Large intestine (tissue), 3 donors: ENCODE measurements at regions not wholly inside any gene's neighbourhood (a gene's known extent, or its start where the extent isn't known, plus 50 kb on each side); places are given as distances from the start of the nearest gene placed in this dataset.

Experiments
- DNase-seq, 2 donors: peaks; one replicate each; pipeline versions ENCODE4 v3.0.0 to v3.0.0-alpha.2; 2013
- H3K27ac ChIP-seq: one replicate; pipeline ENCODE4 v1.5.1; 2013; ENCODE audit warnings: low read length
- H3K27me3 ChIP-seq: 2 replicates; pipeline ENCODE4 v1.6.1; 2013; ENCODE audit warnings: low read length; ENCODE audit not compliant: control insufficient read depth, insufficient read depth
- H3K36me3 ChIP-seq: 2 replicates; pipeline ENCODE4 v1.6.1; 2013; ENCODE audit warnings: low read length; ENCODE audit not compliant: control insufficient read depth, insufficient read depth
- H3K4me1 ChIP-seq: one replicate; pipeline ENCODE4 v1.6.1; 2013; ENCODE audit warnings: low read length; ENCODE audit not compliant: control insufficient read depth, insufficient read depth
- H3K4me3 ChIP-seq: one replicate; pipeline ENCODE4 v1.5.1; 2013; ENCODE audit warnings: low read length
- H3K9me3 ChIP-seq: one replicate; pipeline ENCODE4 v1.6.1; 2013; ENCODE audit warnings: mild to moderate bottlenecking, low read depth, low read length, moderate library complexity; ENCODE audit not compliant: control insufficient read depth
- WGBS: methylation state at CpG from one replicate; pipeline ENCODE4 v1.1.5; 2013; ENCODE audit warnings: low lambda C conversion rate; ENCODE audit not compliant: insufficient coverage; 5-methylcytosine and 5-hydroxymethylcytosine counted together

DNA sequence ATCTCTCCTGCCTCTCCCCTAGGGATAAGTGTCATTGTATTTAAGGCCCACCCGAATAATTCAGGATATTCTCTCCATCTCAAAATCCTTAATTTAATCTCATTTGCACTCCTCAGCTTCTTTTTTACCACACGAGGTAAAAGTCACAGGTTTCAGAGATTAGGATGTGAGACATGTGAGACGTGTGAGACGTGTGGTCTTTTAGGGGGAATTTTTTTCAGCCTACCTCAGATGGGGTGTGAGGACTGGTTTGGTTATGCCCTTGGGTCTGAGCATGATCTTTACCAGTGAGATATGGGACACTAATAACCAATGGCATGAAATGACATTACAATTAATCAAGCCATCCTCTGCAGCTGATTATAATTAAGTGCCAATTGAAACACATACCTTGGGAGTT, 324.2 kb downstream of the BMP2 start:
- Histone ChIP-seq H3K27ac (no peak overlapping the region), H3K4me1 (peaks cover 10% of the 10 kb centered on the region), H3K36me3 (no peaks in the 10 kb centered on the region), H3K4me3 (no peak overlapping the region), H3K9me3 (no peaks in the 10 kb centered on the region), H3K27me3 (no peaks in the 10 kb centered on the region)
- 100% methylated on average over 4 of the region's 4 CpGs for WGBS
- DNase-seq: no peak

DNA sequence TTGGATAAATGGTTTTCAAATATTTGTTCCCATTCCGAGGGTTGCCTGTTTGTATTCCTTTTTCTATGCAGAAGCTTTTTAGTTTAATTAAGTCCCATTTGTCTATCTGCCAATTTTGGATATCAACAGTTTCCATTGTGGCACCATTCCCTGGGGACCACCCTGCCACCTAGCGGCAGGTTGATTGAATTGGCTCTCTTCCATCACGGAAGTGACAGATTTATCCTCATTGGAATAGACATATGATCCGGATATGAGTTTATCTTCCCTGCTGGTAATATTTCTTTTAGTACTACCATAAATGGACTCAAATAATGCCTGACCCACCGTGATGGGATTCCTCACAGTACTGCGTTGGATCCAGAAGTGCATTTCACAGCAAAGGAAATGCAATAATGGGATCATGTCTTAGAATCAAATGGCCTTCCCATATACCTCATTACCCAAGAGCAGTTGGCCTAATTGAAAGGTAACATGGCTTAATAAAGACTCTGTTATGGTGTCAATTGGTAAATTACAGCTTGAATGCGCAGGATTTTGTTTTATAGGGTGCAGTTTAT, 327.0 kb downstream of the BMP2 start:
- WGBS: 49% methylated on average over 2 of the region's 7 CpGs
- H3K4me3 ChIP-seq: no peak overlapping the region
- DNase-seq: peak; percentile 19 to 37
- peaks cover 10% of the 10 kb centered on the region for H3K4me1 ChIP-seq
- H3K36me3 ChIP-seq: no peaks in the 10 kb centered on the region
- H3K27me3 ChIP-seq: no peaks in the 10 kb centered on the region
- no peak overlapping the region for H3K27ac ChIP-seq
- peaks cover 3% of the 10 kb centered on the region for H3K9me3 ChIP-seq

DNA sequence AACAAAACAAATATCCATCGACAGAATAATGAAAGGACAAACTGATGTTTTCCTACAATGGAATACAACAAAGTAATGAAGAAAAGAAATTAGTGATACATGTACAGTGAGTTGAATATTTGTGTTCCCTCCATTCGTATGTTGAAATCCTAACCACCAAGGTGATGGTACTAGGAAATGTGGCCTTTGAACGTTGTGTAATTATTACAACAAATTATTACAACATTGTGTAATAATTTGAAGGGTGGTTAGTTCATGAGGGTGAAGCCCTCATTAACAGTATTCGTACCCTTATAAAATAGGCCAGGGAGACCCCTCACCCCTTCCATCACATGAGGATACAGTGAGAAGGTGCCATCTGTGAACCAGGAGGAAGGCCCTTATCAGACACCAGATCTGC, 339.4 kb downstream of the BMP2 start:
- Histone ChIP-seq H3K27ac (no peak overlapping the region), H3K27me3 (no peaks in the 10 kb centered on the region), H3K36me3 (no peaks in the 10 kb centered on the region), H3K9me3 (no peaks in the 10 kb centered on the region), H3K4me3 (no peak overlapping the region), H3K4me1 (no peaks in the 10 kb centered on the region)
- 100% methylated on average over 1 of the region's 4 CpGs for WGBS
- peak in 1 of 2 donors; percentile 14 for DNase-seq

GRCh38 chr20:7108929-7109328, 341.4 kb downstream of the BMP2 start:
- H3K4me1 ChIP-seq: no peaks in the 10 kb centered on the region
- H3K4me3 ChIP-seq: no peak overlapping the region
- H3K9me3 ChIP-seq: no peaks in the 10 kb centered on the region
- no peak for DNase-seq
- H3K27ac ChIP-seq: no peak overlapping the region
- no peaks in the 10 kb centered on the region for H3K27me3 ChIP-seq
- no peaks in the 10 kb centered on the region for H3K36me3 ChIP-seq
- WGBS: no CpG with 5 or more reads among the region's 2 CpGs

GRCh38 chr20:7113577-7114466, 346.3 kb downstream of the BMP2 start:
- DNase-seq: peak; percentile 12 to 24
- Histone ChIP-seq H3K27ac (no peak overlapping the region), H3K9me3 (no peaks in the 10 kb centered on the region), H3K4me1 (no peaks in the 10 kb centered on the region), H3K4me3 (no peak overlapping the region), H3K27me3 (no peaks in the 10 kb centered on the region), H3K36me3 (no peaks in the 10 kb centered on the region)
- WGBS: 40% methylated on average over 2 of the region's 14 CpGs

- WGBS: no CpG with 5 or more reads among the region's 2 CpGs
- H3K27me3 ChIP-seq: no peaks in the 10 kb centered on the region
- DNase-seq: no peak
- H3K4me1 ChIP-seq: no peaks in the 10 kb centered on the region
- no peaks in the 10 kb centered on the region for H3K9me3 ChIP-seq
- H3K36me3 ChIP-seq: no peaks in the 10 kb centered on the region
- no peak overlapping the region for H3K27ac ChIP-seq
- H3K4me3 ChIP-seq: no peak overlapping the region
Measured at GRCh38 chr20:7123457-7123856, 356.0 kb downstream of the BMP2 start.

- Histone ChIP-seq H3K27ac (no peak overlapping the region), H3K4me1 (no peaks in the 10 kb centered on the region), H3K4me3 (no peak overlapping the region), H3K27me3 (no peaks in the 10 kb centered on the region), H3K36me3 (no peaks in the 10 kb centered on the region), H3K9me3 (no peaks in the 10 kb centered on the region)
- no peak for DNase-seq
- WGBS: 20% methylated on average over 1 of the region's 3 CpGs
Measured at GRCh38 chr20:7124120-7124519, 356.6 kb downstream of the BMP2 start.

GRCh38 chr20:7136886-7137285, 369.4 kb downstream of the BMP2 start:
- Histone ChIP-seq H3K9me3 (no peaks in the 10 kb centered on the region), H3K36me3 (no peaks in the 10 kb centered on the region), H3K27ac (no peak overlapping the region), H3K4me1 (no peaks in the 10 kb centered on the region), H3K4me3 (no peak overlapping the region), H3K27me3 (no peaks in the 10 kb centered on the region)
- no peak for DNase-seq
- no CpG with 5 or more reads among the region's 1 CpG for WGBS

DNA sequence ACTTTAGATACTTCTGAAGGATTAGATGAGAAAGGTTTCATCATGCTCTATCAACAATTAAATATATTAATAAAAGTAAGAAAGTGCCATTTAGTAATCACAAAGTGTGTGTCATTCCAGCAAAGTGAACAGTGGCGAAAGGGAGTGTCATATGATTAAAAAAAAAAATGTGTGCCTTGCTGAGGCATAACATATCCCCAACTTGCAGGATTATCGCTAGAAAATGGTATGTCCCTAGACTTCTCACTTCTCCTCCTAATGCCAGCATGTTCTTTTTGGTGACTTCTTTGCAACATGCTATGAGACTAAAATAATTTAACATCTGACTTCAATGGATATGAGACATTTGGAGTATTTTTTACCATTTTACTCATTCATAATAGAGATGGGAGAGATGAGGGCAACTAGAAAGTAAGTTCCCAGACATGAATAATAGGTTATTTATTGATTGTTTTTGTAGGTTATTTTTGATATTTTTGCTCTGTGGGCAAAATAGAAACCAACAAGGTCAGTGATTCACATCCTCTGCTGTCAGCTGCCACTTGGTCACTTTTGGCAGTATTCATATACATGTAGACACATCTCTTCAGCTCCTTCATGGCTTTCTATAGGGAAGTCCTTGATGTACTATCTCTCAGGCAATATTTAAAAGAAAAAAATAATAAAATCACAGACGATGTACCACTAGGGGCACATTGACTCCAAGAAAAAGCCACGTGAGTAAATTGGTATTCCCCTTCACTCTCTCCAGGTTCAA, 370.1 kb downstream of the BMP2 start:
- H3K4me1 ChIP-seq: no peaks in the 10 kb centered on the region
- no peaks in the 10 kb centered on the region for H3K36me3 ChIP-seq
- no peak overlapping the region for H3K27ac ChIP-seq
- no peaks in the 10 kb centered on the region for H3K9me3 ChIP-seq
- DNase-seq: no peak
- no peaks in the 10 kb centered on the region for H3K27me3 ChIP-seq
- 8% methylated on average over 2 of the region's 4 CpGs for WGBS
- H3K4me3 ChIP-seq: no peak overlapping the region

DNA sequence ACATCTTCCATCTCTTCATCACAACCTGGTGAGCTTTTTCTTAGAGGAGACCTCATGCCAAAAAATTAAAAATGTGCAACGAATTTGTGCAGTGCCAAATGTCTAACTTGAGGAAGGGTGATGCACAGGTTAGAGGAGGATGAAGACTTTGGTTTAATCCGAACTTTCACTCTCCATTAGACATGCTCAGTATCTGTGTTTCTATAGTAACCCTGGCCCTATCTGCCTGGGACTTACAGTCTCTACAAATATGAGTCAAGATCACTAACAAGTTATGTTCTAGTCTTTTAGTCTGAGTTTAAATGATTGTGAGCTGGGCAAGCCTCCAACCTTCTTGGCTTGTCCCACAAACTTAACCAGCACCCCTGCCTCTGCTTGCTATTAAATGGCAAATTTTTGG, 377.0 kb downstream of the BMP2 start:
- H3K9me3 ChIP-seq: no peaks in the 10 kb centered on the region
- DNase-seq: no peak
- H3K4me1 ChIP-seq: no peaks in the 10 kb centered on the region
- WGBS: no CpG with 5 or more reads among the region's 2 CpGs
- H3K36me3 ChIP-seq: no peaks in the 10 kb centered on the region
- H3K4me3 ChIP-seq: no peak overlapping the region
- no peak overlapping the region for H3K27ac ChIP-seq
- H3K27me3 ChIP-seq: no peaks in the 10 kb centered on the region
